DOHH2 (cell line): ENCODE measurements at regions not wholly inside any gene's neighbourhood (a gene's known extent, or its start where the extent isn't known, plus 50 kb on each side); places are given as distances from the start of the nearest gene placed in this dataset.

Source experiments
- H3F3A ChIP-seq: fragments of 200-600 bp; sonication (generic), shearing (Covaris generic); 2 replicates; pipeline ENCODE4 v1.6.0; 2016; ENCODE audit warnings: antibody characterized with exemption, mild to moderate bottlenecking; ENCODE audit not compliant: control insufficient read depth, insufficient read depth
- H3K27ac ChIP-seq: fragments of 200-600 bp; sonication (generic); 2 replicates; pipeline ENCODE4 v1.5.1; 2014; ENCODE audit warnings: low read depth, mild to moderate bottlenecking, low read length, moderate library complexity
- H3K27me3 ChIP-seq: fragments of 200-600 bp; sonication (generic); 2 replicates; pipeline ENCODE4 v1.6.1; 2014; ENCODE audit warnings: mild to moderate bottlenecking, low read length, mixed read lengths; ENCODE audit not compliant: control insufficient read depth
- H3K36me3 ChIP-seq: fragments of 200-600 bp; sonication (generic); 2 replicates; pipeline ENCODE4 v1.6.1; 2014; ENCODE audit warnings: mild to moderate bottlenecking, low read length, moderate library complexity, mixed read lengths; ENCODE audit not compliant: control insufficient read depth
- H3K4me1 ChIP-seq: fragments of 200-600 bp; sonication (generic); 2 replicates; pipeline ENCODE4 v1.6.1; 2014; ENCODE audit warnings: mild to moderate bottlenecking, low read length, mixed read lengths; ENCODE audit not compliant: control insufficient read depth
- H3K4me2 ChIP-seq: fragments of 200-600 bp; sonication (generic); 2 replicates; pipeline ENCODE4 v1.6.0; 2014; ENCODE audit warnings: mild to moderate bottlenecking, low read length, moderate library complexity
- H3K4me3 ChIP-seq: fragments of 200-600 bp; sonication (generic); 2 replicates; pipeline ENCODE4 v1.5.1; 2014; ENCODE audit warnings: mild to moderate bottlenecking, low read length, mixed read lengths
- H3K79me2 ChIP-seq: fragments of 200-600 bp; sonication (generic); 2 replicates; pipeline ENCODE4 v1.6.1; 2014; ENCODE audit warnings: mild to moderate bottlenecking, low read length, mixed read lengths; ENCODE audit not compliant: control insufficient read depth
- H3K9me2 ChIP-seq: fragments of 200-600 bp; sonication (generic); replicated peaks from 2 replicates; pipeline ENCODE4 v1.6.1; 2014; ENCODE audit warnings: mild to moderate bottlenecking, low read length, mixed read lengths; ENCODE audit not compliant: control insufficient read depth
- H3K9me3 ChIP-seq: fragments of 200-600 bp; sonication (generic); 2 replicates; pipeline ENCODE4 v1.6.1; 2014; ENCODE audit warnings: antibody characterized with exemption, low read length, mixed read lengths; ENCODE audit not compliant: control insufficient read depth, insufficient read depth
- H4K20me1 ChIP-seq: fragments of 200-600 bp; sonication (generic); 2 replicates; pipeline ENCODE4 v1.6.0; 2014; ENCODE audit warnings: low read depth, mild to moderate bottlenecking, antibody characterized with exemption, low read length, moderate library complexity; ENCODE audit not compliant: control insufficient read depth, insufficient read depth
- EZH2phosphoT487 ChIP-seq: fragments of 200-600 bp; sonication (generic); IDR thresholded peaks from 2 replicates; pipeline ENCODE4 v1.6.1; 2017; ENCODE audit warnings: borderline replicate concordance, mild to moderate bottlenecking, antibody characterized with exemption, low read length, moderate library complexity, mixed read lengths
- TF ChIP-seq, protein P1 (sequence below): fragments of 200-600 bp; sonication (generic); IDR thresholded peaks from one replicate; pipeline ENCODE4 v1.5.1; 2014; ENCODE audit warnings: antibody characterized with exemption, mild to moderate bottlenecking, low read depth, low read length; ENCODE audit not compliant: poor library complexity, severe bottlenecking

DNA sequence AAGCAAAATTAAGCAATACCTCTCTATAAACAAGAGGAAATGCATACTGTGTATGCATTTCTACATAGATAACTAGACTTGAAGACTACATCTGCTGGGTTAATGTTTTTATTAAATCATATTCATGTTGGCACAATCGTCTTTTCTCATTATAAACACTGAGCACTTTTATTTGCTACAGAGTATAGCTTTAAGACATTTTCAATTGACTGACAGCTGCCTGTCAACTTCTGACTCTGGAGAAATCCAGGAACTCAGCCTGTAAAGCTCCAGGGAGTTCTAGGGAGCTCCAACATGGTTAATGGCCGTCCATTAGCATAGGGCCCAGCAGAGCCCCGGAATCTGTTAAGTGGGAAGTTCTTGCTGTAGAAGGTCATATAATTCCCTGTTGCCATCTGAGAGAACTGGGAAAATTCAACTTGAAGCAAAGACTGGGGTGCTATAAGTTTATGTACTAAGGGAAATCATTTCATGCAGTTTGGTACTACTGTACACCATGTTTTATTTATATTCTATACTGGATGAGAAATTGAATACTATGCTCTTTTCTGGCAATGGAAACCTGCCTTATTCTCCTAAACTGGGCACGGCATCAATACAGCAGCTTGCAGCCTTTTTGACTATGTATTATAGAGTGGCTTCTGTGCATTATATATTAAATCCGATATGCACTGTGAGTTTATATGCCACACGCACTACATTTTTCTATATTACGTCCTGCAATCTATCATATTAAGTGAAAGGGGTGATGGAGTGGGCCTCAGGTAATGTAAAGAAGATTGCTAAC is 243.5 kb upstream of the ZNF521 start:
- Histone ChIP-seq H3K79me2 (no peaks in the 10 kb centered on the region), H3K4me1 (no peaks in the 10 kb centered on the region), H3K36me3 (no peaks in the 10 kb centered on the region), H3K9me3 (no peaks in the 10 kb centered on the region), H4K20me1 (no peaks in the 10 kb centered on the region), H3K27ac (no peak overlapping the region), H3K4me2 (no peak overlapping the region), H3K27me3 (no peaks in the 10 kb centered on the region), H3K9me2 (no peaks in the 10 kb centered on the region), H3F3A (no peaks in the 10 kb centered on the region), H3K4me3 (no peak overlapping the region)
- TF ChIP-seq, protein P1, sequence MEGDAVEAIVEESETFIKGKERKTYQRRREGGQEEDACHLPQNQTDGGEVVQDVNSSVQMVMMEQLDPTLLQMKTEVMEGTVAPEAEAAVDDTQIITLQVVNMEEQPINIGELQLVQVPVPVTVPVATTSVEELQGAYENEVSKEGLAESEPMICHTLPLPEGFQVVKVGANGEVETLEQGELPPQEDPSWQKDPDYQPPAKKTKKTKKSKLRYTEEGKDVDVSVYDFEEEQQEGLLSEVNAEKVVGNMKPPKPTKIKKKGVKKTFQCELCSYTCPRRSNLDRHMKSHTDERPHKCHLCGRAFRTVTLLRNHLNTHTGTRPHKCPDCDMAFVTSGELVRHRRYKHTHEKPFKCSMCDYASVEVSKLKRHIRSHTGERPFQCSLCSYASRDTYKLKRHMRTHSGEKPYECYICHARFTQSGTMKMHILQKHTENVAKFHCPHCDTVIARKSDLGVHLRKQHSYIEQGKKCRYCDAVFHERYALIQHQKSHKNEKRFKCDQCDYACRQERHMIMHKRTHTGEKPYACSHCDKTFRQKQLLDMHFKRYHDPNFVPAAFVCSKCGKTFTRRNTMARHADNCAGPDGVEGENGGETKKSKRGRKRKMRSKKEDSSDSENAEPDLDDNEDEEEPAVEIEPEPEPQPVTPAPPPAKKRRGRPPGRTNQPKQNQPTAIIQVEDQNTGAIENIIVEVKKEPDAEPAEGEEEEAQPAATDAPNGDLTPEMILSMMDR: no peak
- TF ChIP-seq EZH2phosphoT487: no peak

DNA sequence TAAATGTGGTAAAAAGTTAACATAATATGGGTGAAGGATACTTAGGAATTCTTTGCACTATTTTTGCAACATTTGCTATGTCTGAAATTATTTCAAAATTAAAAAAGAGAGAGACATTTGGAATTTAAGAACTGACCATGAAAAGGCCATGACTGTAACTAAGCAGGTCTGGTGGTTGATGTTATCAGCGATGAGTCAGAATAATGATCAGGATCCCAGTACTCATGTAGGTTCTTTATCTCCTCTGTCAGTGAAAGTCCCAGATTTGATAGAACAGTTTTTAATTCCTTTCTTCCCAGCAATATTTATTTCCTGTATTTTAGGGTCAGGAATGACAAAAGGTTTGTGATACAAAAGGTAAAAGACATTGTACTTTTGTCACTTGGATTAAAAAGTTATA is 242.4 kb upstream of the ZNF521 start:
- no peak overlapping the region for H3K4me3 ChIP-seq
- H3K4me1 ChIP-seq: no peaks in the 10 kb centered on the region
- no peaks in the 10 kb centered on the region for H3F3A ChIP-seq
- no peak for TF ChIP-seq EZH2phosphoT487
- TF ChIP-seq, protein P1: no peak
- H3K27ac ChIP-seq: no peak overlapping the region
- no peaks in the 10 kb centered on the region for H3K9me3 ChIP-seq
- no peaks in the 10 kb centered on the region for H4K20me1 ChIP-seq
- H3K36me3 ChIP-seq: no peaks in the 10 kb centered on the region
- no peak overlapping the region for H3K4me2 ChIP-seq
- no peaks in the 10 kb centered on the region for H3K9me2 ChIP-seq
- H3K79me2 ChIP-seq: no peaks in the 10 kb centered on the region
- H3K27me3 ChIP-seq: no peaks in the 10 kb centered on the region

DNA sequence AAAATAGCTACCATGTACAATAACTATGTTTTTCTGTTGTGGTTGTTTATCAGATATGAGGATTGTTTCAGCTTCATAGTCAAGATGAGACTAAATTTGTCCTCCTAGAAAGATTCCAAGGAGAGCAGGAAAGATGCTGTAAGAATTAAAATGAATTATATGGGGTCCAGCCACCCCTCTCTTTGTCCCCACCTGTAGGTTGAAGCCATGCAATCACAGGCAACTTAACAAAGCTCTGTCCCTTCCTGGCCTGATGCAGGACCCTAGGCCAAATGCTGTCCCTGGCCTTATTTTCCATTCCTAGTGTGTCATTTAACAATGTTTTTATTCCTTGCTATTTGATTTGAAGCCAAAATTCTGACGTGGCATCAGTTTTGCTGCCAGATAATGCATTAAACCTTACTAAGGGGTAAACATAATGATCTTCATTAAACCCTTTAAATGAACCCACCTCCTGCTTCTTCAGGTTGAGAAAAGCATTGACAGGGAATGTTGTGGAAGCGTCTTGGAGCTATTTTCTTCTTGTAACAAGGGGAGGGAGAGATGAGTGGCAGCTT is 240.9 kb upstream of the ZNF521 start:
- Histone ChIP-seq H3K4me1 (no peaks in the 10 kb centered on the region), H3K9me3 (no peaks in the 10 kb centered on the region), H3K27ac (no peak overlapping the region), H3K9me2 (no peaks in the 10 kb centered on the region), H3K4me3 (no peak overlapping the region), H3K27me3 (no peaks in the 10 kb centered on the region), H3F3A (no peaks in the 10 kb centered on the region), H3K79me2 (no peaks in the 10 kb centered on the region), H3K36me3 (no peaks in the 10 kb centered on the region), H4K20me1 (no peaks in the 10 kb centered on the region), H3K4me2 (no peak overlapping the region)
- TF ChIP-seq EZH2phosphoT487: no peak
- TF ChIP-seq, protein P1: no peak
